Neuronal stem cell (in vitro differentiated cells): ENCODE measurements at regions not wholly inside any gene's neighbourhood (a gene's known extent, or its start where the extent isn't known, plus 50 kb on each side); places are given as distances from the start of the nearest gene placed in this dataset.

Experiments used
- DNase-seq: peaks from one replicate; pipeline ENCODE4 v3.0.0-alpha.2; 2013; ENCODE audit warnings: low spot score
- H2AFZ ChIP-seq: one replicate; pipeline ENCODE4 v1.6.1; 2013; ENCODE audit warnings: mild to moderate bottlenecking, low read length, inconsistent platforms
- H2AK5ac ChIP-seq: 2 replicates; pipeline ENCODE4 v1.6.1; 2013; ENCODE audit warnings: low read depth, mild to moderate bottlenecking, inconsistent platforms, low read length, moderate library complexity, mixed read lengths
- H2BK120ac ChIP-seq: 2 replicates; pipeline ENCODE4 v1.6.1; 2013; ENCODE audit warnings: low read depth, mild to moderate bottlenecking, inconsistent platforms, low read length, moderate library complexity, mixed read lengths
- H2BK12ac ChIP-seq: one replicate; pipeline ENCODE4 v1.6.1; 2013; ENCODE audit warnings: low read length, inconsistent platforms
- H2BK15ac ChIP-seq: 2 replicates; pipeline ENCODE4 v1.6.1; 2013; ENCODE audit warnings: mild to moderate bottlenecking, low read length, inconsistent platforms, mixed read lengths
- H2BK5ac ChIP-seq: one replicate; pipeline ENCODE4 v1.6.1; 2013; ENCODE audit warnings: inconsistent platforms, mild to moderate bottlenecking, low read length, moderate library complexity
- H3K14ac ChIP-seq: one replicate; pipeline ENCODE4 v1.6.1; 2013; ENCODE audit warnings: low read length, inconsistent platforms
- H3K18ac ChIP-seq: 2 replicates; pipeline ENCODE4 v1.6.1; 2013; ENCODE audit warnings: low read length, inconsistent platforms
- H3K23ac ChIP-seq: 2 replicates; pipeline ENCODE4 v1.6.1; 2013; ENCODE audit warnings: low read depth, mild to moderate bottlenecking, mixed read lengths, low read length, inconsistent platforms; ENCODE audit not compliant: poor library complexity
- H3K27ac ChIP-seq: replicated peaks from 3 replicates; pipeline ENCODE4 v1.5.1; 2013; ENCODE audit warnings: low read length, inconsistent platforms
- H3K27me3 ChIP-seq, 3 experiments: 2 replicates each; pipeline ENCODE4 v1.6.1; 2013; ENCODE audit warnings: low read length in 3 of 3, mild to moderate bottlenecking in 2 of 3, inconsistent platforms in 1 of 3, low read depth in 1 of 3, mixed read lengths in 1 of 3, moderate library complexity in 1 of 3; ENCODE audit not compliant: control insufficient read depth in 3 of 3, insufficient read depth in 3 of 3
- H3K36me3 ChIP-seq, 2 donors: replicated peaks in 1 of 2; 2 replicates each; pipeline ENCODE4 v1.6.1; 2013; ENCODE audit warnings: low read length in 2 of 2; ENCODE audit not compliant: control insufficient read depth in 2 of 2, insufficient read depth in 2 of 2
- H3K4ac ChIP-seq: 2 replicates; pipeline ENCODE4 v1.6.1; 2013; ENCODE audit warnings: inconsistent platforms, mild to moderate bottlenecking, low read length, moderate library complexity
- H3K4me1 ChIP-seq, 2 donors: 1 replicate in 1 of 2; 2 replicates in 1 of 2; pipeline ENCODE4 v1.6.1; 2013; ENCODE audit warnings: low read length in 2 of 2, low read depth in 1 of 2; ENCODE audit not compliant: control insufficient read depth in 2 of 2, insufficient read depth in 1 of 2
- H3K4me2 ChIP-seq: one replicate; pipeline ENCODE4 v1.6.1; 2013; ENCODE audit warnings: mild to moderate bottlenecking, low read length, inconsistent platforms; ENCODE audit not compliant: insufficient read depth, poor library complexity, severe bottlenecking
- H3K4me3 ChIP-seq, 2 donors: 2 replicates each; pipeline ENCODE4 v1.5.1; 2013; ENCODE audit warnings: low read length in 2 of 2, mild to moderate bottlenecking in 2 of 2, inconsistent platforms in 1 of 2, moderate library complexity in 1 of 2
- H3K79me1 ChIP-seq: one replicate; pipeline ENCODE4 v1.6.1; 2013; ENCODE audit warnings: low read depth, mild to moderate bottlenecking, inconsistent platforms, low read length, moderate library complexity
- H3K9ac ChIP-seq: one replicate; pipeline ENCODE4 v1.6.1; 2013; ENCODE audit warnings: mild to moderate bottlenecking, low read depth, low read length, inconsistent platforms; ENCODE audit not compliant: poor library complexity
- H3K9me3 ChIP-seq, 2 donors: replicated peaks in 1 of 2; 2 replicates each; pipeline versions ENCODE3 to v1.6.1; 2013; ENCODE audit warnings: low read length in 2 of 2, mild to moderate bottlenecking in 2 of 2, inconsistent platforms in 1 of 2, low read depth in 1 of 2, mixed read lengths in 1 of 2, moderate library complexity in 1 of 2; ENCODE audit not compliant: control insufficient read depth in 2 of 2, insufficient read depth in 1 of 2
- H4K8ac ChIP-seq: one replicate; pipeline ENCODE4 v1.6.1; 2013; ENCODE audit warnings: low read depth, mild to moderate bottlenecking, inconsistent platforms, low read length, moderate library complexity
- H4K91ac ChIP-seq: one replicate; pipeline ENCODE4 v1.6.1; 2013; ENCODE audit warnings: low read length, low read depth, mild to moderate bottlenecking, inconsistent platforms; ENCODE audit not compliant: poor library complexity
- WGBS, 2 donors: extraction: QIAGEN DNeasy Blood & Tissue Kit; methylation state at CpG; one replicate each; pipeline ENCODE4 v1.1.7; 2013; ENCODE audit warnings: missing lambda C conversion rate in 2 of 2, mixed read lengths in 1 of 2; ENCODE audit not compliant: insufficient read length in 2 of 2, insufficient replicate concordance in 1 of 2; ENCODE audit errors: extremely low coverage in 2 of 2; 5-methylcytosine and 5-hydroxymethylcytosine counted together

- no peak overlapping the region for H3K23ac ChIP-seq
- H3K4ac ChIP-seq: no peak overlapping the region
- no peak for DNase-seq
- H4K91ac ChIP-seq: no peak overlapping the region
- H3K4me3 ChIP-seq: no peak overlapping the region
- H3K79me1 ChIP-seq: no peaks in the 10 kb centered on the region
- H2AK5ac ChIP-seq: no peak overlapping the region
- H3K14ac ChIP-seq: no peak overlapping the region
- H2BK5ac ChIP-seq: no peak overlapping the region
- no peak overlapping the region for H2BK120ac ChIP-seq
- no peaks in the 10 kb centered on the region for H3K9me3 ChIP-seq
- no peak overlapping the region for H2BK12ac ChIP-seq
- H3K4me2 ChIP-seq: no peak overlapping the region
- H3K27me3 ChIP-seq: no peaks in the 10 kb centered on the region
- H3K9ac ChIP-seq: no peak overlapping the region
- H3K36me3 ChIP-seq: no peaks in the 10 kb centered on the region
- H3K18ac ChIP-seq: no peak overlapping the region
- H3K27ac ChIP-seq: no peak overlapping the region
- H2AFZ ChIP-seq: no peak overlapping the region
- no CpG with 5 or more reads among the region's 4 CpGs for WGBS, 2 donors
- H4K8ac ChIP-seq: no peak overlapping the region
- no peak overlapping the region for H2BK15ac ChIP-seq
- H3K4me1 ChIP-seq: no peaks in the 10 kb centered on the region
These were observed 1239.3 kb downstream of the SORCS1 start for GRCh38 chr10:105925045-105925785.

DNA sequence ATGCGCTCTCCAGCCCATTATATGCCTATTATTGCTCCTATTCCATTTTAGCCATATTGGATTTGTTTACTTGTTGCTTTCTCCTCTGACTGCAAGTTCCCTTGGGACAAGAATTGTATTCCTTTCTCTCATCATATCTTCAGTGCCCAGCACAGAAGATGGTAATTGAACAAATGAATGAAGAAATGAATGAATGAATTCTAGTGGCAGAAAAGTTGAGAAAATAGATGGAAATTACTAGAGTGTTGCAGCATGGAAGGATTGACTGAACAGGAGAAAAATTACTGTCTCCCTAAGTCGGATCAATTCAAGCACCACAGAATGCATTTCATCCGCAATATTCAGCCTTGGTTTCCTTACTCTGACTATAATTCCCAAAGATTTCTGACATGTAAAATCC, 1243.2 kb downstream of the SORCS1 start:
- Histone ChIP-seq H3K36me3 (no peaks in the 10 kb centered on the region), H3K27ac (no peak overlapping the region), H2BK5ac (no peak overlapping the region), H4K8ac (no peak overlapping the region), H3K79me1 (no peaks in the 10 kb centered on the region), H3K18ac (no peak overlapping the region), H2BK12ac (no peak overlapping the region), H4K91ac (no peak overlapping the region), H3K23ac (no peak overlapping the region), H2AFZ (no peak overlapping the region), H2AK5ac (no peak overlapping the region), H2BK15ac (no peak overlapping the region), H3K27me3 (no peaks in the 10 kb centered on the region), H3K4me1 (no peaks in the 10 kb centered on the region), H3K9me3 (no peaks in the 10 kb centered on the region), H3K4me3 (no peak overlapping the region), H3K4me2 (no peak overlapping the region), H3K14ac (no peak overlapping the region), H3K4ac (no peak overlapping the region), H2BK120ac (no peak overlapping the region), H3K9ac (no peak overlapping the region)
- no peak for DNase-seq
- no CpG with 5 or more reads among the region's 3 CpGs for WGBS, 2 donors

- no peak overlapping the region for H3K14ac ChIP-seq
- DNase-seq: no peak
- H2BK120ac ChIP-seq: no peak overlapping the region
- H4K8ac ChIP-seq: no peak overlapping the region
- no peaks in the 10 kb centered on the region for H3K27me3 ChIP-seq
- H3K27ac ChIP-seq: no peak overlapping the region
- WGBS, 2 donors: no CpG with 5 or more reads among the region's 1 CpG
- H3K9ac ChIP-seq: no peak overlapping the region
- H3K18ac ChIP-seq: no peak overlapping the region
- no peak overlapping the region for H3K4me2 ChIP-seq
- no peaks in the 10 kb centered on the region for H3K36me3 ChIP-seq
- H2BK5ac ChIP-seq: no peak overlapping the region
- no peaks in the 10 kb centered on the region for H3K79me1 ChIP-seq
- no peak overlapping the region for H2AK5ac ChIP-seq
- no peak overlapping the region for H3K23ac ChIP-seq
- H3K9me3 ChIP-seq: no peaks in the 10 kb centered on the region
- no peak overlapping the region for H3K4ac ChIP-seq
- H2AFZ ChIP-seq: no peak overlapping the region
- H2BK15ac ChIP-seq: no peak overlapping the region
- H4K91ac ChIP-seq: no peak overlapping the region
- H2BK12ac ChIP-seq: no peak overlapping the region
- no peaks in the 10 kb centered on the region for H3K4me1 ChIP-seq
- H3K4me3 ChIP-seq: no peak overlapping the region
These were observed 1250.1 kb downstream of the SORCS1 start for GRCh38 chr10:105914432-105914831.

DNA sequence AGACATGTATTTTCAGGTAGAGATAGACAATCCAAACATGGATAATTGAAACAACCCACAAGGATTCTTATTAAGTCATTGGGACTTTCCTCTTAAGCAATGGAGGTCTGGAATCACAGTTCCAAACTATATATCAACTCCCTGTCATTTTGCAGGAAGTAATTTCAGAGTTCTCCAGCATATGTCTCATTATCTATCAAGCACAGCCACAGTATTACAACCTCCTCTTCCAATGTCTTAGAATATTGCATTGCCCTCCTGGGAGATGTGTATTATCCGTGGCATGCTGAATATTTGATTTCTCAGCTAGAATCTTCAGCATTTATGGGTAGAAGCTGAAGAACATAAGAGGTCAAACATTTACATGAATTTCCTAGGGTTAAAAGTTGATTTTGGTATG, 1255.8 kb downstream of the SORCS1 start:
- H3K4me2 ChIP-seq: no peak overlapping the region
- H3K18ac ChIP-seq: no peak overlapping the region
- no peak overlapping the region for H3K14ac ChIP-seq
- H2AK5ac ChIP-seq: no peak overlapping the region
- no peaks in the 10 kb centered on the region for H3K4me1 ChIP-seq
- no peak overlapping the region for H2BK15ac ChIP-seq
- H2BK12ac ChIP-seq: no peak overlapping the region
- H3K79me1 ChIP-seq: no peaks in the 10 kb centered on the region
- no peak overlapping the region for H3K4ac ChIP-seq
- H3K36me3 ChIP-seq: no peaks in the 10 kb centered on the region
- no peak for DNase-seq
- no peak overlapping the region for H3K9ac ChIP-seq
- H3K23ac ChIP-seq: no peak overlapping the region
- no peak overlapping the region for H4K91ac ChIP-seq
- no peak overlapping the region for H4K8ac ChIP-seq
- no peak overlapping the region for H3K4me3 ChIP-seq
- H3K9me3 ChIP-seq: no peaks in the 10 kb centered on the region
- no peaks in the 10 kb centered on the region for H3K27me3 ChIP-seq
- no CpG with 5 or more reads among the region's 1 CpG for WGBS, 2 donors
- no peak overlapping the region for H2BK120ac ChIP-seq
- H2AFZ ChIP-seq: no peak overlapping the region
- H3K27ac ChIP-seq: no peak overlapping the region
- H2BK5ac ChIP-seq: no peak overlapping the region
